HG03378 (cell line): ENCODE measurements at regions not wholly inside any gene's neighbourhood (a gene's known extent, or its start where the extent isn't known, plus 50 kb on each side); places are given as distances from the start of the nearest gene placed in this dataset.
A peak's percentile ranks its signal among the peaks of the same experiment; 100 is the strongest.
"Not testable (repeated sequence)": the region's sequence is repeated elsewhere in the genome, so short reads cannot be mapped to it uniquely, and the experiment has no call there.

Experiments
- ATAC-seq: cut with Tn5 transposase; IDR thresholded peaks from one replicate; pipeline ENCODE4 v1.9.1; 2021; ENCODE audit warnings: mild to moderate bottlenecking, moderate library complexity; ENCODE audit not compliant: unreplicated experiment

DNA sequence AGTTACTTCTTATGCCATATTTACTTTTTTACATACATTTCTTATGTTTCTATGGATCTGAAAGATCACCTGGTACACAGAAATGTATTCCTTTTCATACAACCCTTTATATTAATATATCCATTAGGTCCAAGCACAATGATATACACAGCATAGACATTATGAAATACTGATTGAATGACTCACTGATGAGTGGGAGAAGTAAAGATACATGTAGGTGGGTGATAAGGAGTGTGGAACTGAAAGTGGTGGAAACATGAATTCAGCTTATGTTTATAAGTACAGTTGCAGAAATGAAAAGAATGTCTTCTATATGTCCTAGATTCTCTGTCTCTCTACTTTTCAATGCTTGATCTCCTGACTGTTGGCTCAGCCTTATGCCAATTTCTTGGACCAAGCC is 87.9 kb downstream of the YIPF7 start:
- no peak for ATAC-seq

DNA sequence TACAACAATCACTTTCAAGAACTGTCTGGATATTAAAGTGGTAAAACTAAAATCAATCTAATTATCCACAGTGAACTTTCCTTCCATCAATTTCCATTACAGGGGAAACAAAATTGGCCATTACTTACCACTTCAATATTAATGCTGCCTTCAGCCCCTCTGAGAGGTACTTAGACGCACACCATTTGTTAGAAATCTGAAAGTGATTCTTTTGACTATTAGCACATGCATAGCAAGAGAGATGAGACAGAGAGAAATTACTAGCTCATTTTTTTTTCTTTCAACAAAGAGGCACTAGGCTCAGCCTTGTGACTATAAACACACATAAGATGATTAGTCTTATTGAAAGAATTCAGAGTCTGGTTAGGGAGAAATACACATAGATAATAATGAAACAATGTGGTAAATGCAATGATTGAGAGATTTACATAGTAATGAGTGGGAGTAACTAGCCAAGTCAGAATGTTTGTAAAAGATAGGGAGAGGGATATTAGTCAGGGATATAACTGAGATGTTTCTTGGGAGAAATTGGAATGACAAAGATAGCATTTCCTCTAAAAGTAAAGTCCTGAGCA is 93.3 kb downstream of the YIPF7 start:
- ATAC-seq, result no peak

DNA sequence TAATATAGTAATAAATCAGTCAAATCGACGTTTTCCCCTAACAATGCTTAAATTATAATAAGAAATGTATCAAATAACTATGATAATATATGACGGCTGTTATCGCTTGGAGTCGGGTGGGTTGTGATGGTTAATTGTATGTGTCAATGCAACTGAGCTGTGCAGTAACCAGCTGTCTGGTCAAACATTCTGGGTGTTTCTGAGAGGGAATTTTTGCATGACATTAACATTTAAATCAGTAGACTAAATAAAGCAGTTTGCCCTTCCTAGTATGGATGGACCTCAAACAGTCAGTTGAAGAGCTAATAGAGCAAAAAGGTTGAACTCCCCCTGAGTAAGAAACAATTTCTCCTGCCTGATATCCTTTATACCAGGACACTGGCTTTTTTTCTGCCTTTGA is 96.7 kb downstream of the YIPF7 start:
- no peak for ATAC-seq

DNA sequence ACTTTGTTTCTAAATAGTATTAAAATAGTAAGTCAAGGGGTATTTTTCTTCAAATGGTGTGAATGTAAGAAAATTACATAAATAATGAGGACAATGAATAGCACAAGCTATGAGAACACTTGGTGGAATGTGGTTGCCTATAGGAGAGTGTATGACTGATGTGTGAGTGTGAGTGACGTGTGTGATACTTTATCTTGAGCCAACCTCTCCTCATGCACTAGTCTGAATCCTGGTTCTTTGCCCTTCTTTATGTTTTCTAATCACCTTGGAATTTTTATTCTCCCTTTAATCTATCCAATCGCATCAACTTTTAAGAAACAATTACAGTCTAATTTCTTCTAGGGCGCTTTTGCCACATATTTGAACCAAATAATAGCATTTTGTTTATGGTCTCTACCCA is 98.2 kb downstream of the YIPF7 start:
- no peak for ATAC-seq

DNA sequence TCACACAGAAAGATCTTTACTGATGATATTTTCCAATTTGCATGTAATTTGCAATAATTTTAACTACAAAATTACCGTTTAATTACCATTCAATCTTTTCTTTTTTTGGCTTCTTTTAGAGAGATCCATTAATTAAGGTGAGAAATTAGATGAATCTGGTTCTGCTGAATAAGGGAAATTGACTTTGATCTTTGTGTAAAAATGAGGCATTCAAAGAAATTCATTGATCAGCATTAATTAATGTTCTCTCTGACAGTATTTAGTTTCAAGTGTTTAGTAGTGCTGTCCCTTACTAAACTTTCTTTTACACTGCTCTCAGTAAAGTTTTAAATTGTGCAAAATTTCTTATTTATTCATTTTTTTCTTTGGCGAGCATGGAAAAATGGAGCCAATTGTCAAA is 97.2 kb upstream of the KCTD8 start:
- ATAC-seq, result no peak

DNA sequence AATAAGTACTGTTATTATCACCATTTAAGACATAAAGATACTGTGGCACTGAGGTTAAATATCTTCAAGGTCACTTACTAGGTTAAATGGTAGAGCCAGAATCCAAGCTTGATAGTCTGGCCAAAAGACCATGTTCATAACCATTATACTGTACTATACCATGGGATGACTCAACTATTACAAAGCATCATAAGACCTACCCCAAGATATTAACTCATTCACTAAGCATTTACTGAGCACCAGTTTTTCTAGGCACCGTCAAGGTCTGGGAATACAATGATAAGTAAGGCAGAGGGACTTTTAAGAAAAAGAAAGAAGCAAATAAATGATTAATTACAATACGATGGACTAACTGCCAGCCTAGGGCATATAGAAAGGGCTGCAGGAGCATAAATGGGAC is 95.5 kb upstream of the KCTD8 start:
- no peak for ATAC-seq

DNA sequence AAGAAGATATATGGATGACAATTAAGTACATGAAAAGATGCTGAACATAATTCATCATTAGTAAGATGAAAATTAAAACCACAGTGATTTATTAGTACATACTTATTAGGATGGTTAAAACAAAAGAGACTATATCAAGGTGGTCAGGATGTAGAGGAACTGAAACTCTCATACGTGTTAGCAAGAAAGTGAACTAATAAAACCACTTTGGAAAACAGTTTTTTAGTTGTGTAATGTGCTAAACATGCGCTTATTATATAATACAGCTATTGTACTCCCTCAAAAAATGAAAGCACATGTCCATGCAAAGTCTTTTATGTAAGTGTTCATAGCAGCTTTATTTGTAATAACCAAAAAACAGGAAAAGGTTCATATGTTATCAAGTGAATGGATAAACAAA is 89.9 kb upstream of the KCTD8 start:
- peak; percentile 60 for ATAC-seq

DNA sequence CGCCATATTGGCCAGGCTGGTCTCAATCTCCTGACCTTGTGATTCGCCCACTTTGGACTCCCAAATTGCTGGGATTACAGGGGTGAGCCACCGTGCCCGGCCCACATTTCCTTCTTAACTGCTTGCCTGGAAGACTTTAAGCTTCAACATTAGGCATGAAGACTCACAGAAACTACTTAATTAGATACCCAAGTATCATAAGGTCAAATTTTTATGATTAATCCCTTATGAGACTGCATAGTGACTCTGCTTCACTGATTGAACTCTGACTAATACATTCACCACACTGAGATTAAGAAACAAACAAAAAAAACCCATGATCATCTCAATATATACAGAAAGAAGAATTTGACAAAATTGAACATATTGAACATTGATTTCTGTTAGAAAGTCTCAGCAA is 87.4 kb upstream of the KCTD8 start:
- no peak for ATAC-seq

DNA sequence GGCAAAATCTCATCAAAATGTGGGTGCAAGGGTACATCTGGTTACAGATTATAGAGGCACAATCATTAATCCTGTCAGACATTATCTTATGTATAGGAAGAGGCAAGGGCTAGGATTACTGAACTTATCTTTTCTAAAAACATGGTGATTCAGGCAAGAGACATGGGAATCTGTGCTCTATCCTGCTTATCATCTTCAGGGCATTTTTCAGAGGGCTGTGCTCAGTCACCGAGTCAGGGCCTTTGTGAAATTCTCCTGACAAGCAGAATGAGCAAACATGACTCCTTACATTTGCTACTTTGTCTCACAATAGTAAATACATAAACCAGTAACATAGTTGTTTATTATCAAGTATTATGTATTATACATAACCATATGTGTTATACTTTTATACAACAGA is 84.2 kb upstream of the KCTD8 start:
- ATAC-seq, result no peak

DNA sequence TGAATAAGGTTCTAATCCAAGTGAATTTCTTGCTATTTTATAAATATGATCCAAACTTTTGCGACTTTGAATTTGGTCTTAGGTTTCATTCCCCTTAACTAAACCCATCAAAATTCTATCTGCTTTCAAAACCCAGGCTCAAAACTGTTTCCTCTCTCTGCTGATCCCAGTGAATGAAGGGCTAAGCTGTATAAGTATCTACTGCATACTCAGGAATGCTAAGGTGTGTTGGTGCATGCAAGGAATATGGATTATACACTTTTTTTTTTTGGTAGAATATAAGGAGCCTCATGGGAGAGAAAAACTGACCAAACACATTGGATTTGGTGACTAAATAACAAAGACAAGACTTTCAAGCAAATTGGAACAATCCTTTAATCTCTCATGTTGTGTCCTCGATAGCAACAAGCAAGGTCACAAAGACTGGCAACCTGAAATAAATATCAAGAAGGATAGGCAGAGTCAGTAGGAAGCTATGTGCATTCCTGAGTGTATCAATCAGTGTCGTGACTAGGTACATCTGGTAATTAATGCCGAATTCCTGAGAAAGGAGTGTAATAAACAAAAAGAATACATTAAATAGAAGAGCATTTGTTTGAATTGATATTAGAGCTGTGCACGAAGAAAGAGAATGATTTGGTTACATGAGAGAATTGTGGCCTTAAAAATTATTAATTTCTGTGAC is 74.3 kb upstream of the KCTD8 start:
- no peak for ATAC-seq

DNA sequence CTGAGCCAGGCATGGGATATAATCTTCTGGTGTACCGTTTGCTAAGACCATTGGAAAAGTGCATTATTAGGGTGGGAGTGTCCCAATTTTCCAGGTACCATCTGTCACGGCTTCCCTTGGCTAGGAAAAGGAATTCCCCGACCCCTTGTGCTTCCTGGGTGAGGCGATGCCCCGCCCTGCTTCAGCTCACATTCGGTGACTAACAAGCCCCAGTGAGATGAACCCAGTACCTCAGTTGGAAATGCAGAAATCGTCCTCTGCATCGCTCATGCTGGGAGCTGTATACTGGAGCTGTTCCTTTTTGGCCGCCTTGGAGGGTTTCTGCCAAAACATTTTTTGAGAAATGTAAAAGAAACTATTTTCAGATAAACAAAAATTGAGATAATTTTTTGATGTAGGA is 53.6 kb upstream of the KCTD8 start:
- not testable (repeated sequence) for ATAC-seq
